Posterior vena cava (tissue), 2 donors: ENCODE measurements at regions not wholly inside any gene's neighbourhood (a gene's known extent, or its start where the extent isn't known, plus 50 kb on each side); places are given as distances from the start of the nearest gene placed in this dataset.

Experiments
- DNase-seq: peaks from one replicate; pipeline ENCODE4 v3.0.0-alpha.2; 2020; ENCODE audit warnings: low spot score
- intact Hi-C, 2 donors: fragments of 100-400 bp; cut with DNase I; formaldehyde crosslinking; loops; one replicate each; pipeline versions ENCODE4 v1.14.1 to v1.14.2; 2022 to 2023
- donor health status: DM: yes; HTN: yes; CAD: no.
- donor health status: DM: yes; HTN: yes; CAD: no.

GRCh38 chr5:24314106-24314505, 330.7 kb downstream of the CDH10 start:
- no peak for DNase-seq
- intact Hi-C loops, result no loop called here

- no peak for DNase-seq
- intact Hi-C loops, result no loop called here
Measured at GRCh38 chr5:24320643-24321042, 324.1 kb downstream of the CDH10 start.

- no peak for DNase-seq
- intact Hi-C loops, result no loop called here
Measured at GRCh38 chr5:24325306-24325832, 319.4 kb downstream of the CDH10 start.

GRCh38 chr5:24331531-24331930, 313.2 kb downstream of the CDH10 start:
- intact Hi-C loops, result no loop called here
- no peak for DNase-seq

GRCh38 chr5:24347158-24347557, 297.6 kb downstream of the CDH10 start:
- DNase-seq, result no peak
- intact Hi-C loops, result no loop called here

- intact Hi-C loops, result no loop called here
- DNase-seq, result no peak
Measured at GRCh38 chr5:24351285-24351684, 293.5 kb downstream of the CDH10 start.

GRCh38 chr5:24353016-24353415, 291.8 kb downstream of the CDH10 start:
- intact Hi-C loops, result no loop called here
- no peak for DNase-seq

GRCh38 chr5:24353611-24354010, 291.2 kb downstream of the CDH10 start:
- DNase-seq, result no peak
- intact Hi-C loops, result no loop called here

- intact Hi-C loops, result no loop called here
- no peak for DNase-seq
Measured at GRCh38 chr5:24363789-24364481, 280.8 kb downstream of the CDH10 start.

- intact Hi-C loops, result no loop called here
- no peak for DNase-seq
Measured at GRCh38 chr5:24364711-24365110, 280.1 kb downstream of the CDH10 start.

GRCh38 chr5:24365406-24365805, 279.4 kb downstream of the CDH10 start:
- DNase-seq, result no peak
- intact Hi-C loops, result no loop called here

GRCh38 chr5:24367216-24367615, 277.6 kb downstream of the CDH10 start:
- intact Hi-C loops, result no loop called here
- no peak for DNase-seq

GRCh38 chr5:24368115-24368514, 276.7 kb downstream of the CDH10 start:
- DNase-seq, result no peak
- intact Hi-C loops, result no loop called here

- no peak for DNase-seq
- intact Hi-C loops, result no loop called here
Measured at GRCh38 chr5:24376210-24376609, 268.6 kb downstream of the CDH10 start.

- DNase-seq, result no peak
- intact Hi-C loops, result no loop called here
Measured at GRCh38 chr5:24376616-24377015, 268.2 kb downstream of the CDH10 start.

- no peak for DNase-seq
- intact Hi-C loops, result no loop called here
Measured at GRCh38 chr5:24381861-24382489, 262.8 kb downstream of the CDH10 start.

- intact Hi-C loops, result no loop called here
- DNase-seq, result no peak
Measured at GRCh38 chr5:24385070-24385469, 259.7 kb downstream of the CDH10 start.

- intact Hi-C loops, result no loop called here
- no peak for DNase-seq
Measured at GRCh38 chr5:24385617-24386016, 259.2 kb downstream of the CDH10 start.

GRCh38 chr5:24388448-24388847, 256.3 kb downstream of the CDH10 start:
- no peak for DNase-seq
- intact Hi-C loops, result no loop called here

- DNase-seq, result no peak
- intact Hi-C loops, result no loop called here
Measured at GRCh38 chr5:24389968-24390367, 254.8 kb downstream of the CDH10 start.

- DNase-seq, result no peak
- intact Hi-C loops, result no loop called here
Measured at GRCh38 chr5:24391816-24392215, 253.0 kb downstream of the CDH10 start.
